ENCODE measurements at regions not wholly inside any gene's neighbourhood (a gene's known extent, or its start where the extent isn't known, plus 50 kb on each side); places are given as distances from the start of the nearest gene placed in this dataset.

GRCh38 chr3:23152989-23153388, 50.1 kb upstream of the UBE2E2 start:
- TF ChIP-seq TAF1 (IDR thresholded peaks at IDR 0.05; ENCODE audit: borderline replicate concordance, insufficient read depth, low read length) (no peak), POLR2AphosphoS5 (IDR thresholded peaks at IDR 0.05; ENCODE audit: low read depth, low read length) (no peak), REST (IDR thresholded peaks at IDR 0.05; ENCODE audit: insufficient read depth in 1 of 2, low read depth in 2 of 2, low read length in 2 of 2) (no peak), SIN3A (IDR thresholded peaks at IDR 0.05; ENCODE audit: borderline replicate concordance, insufficient read depth, low read length) (no peak)
